Nephron (organoid): ENCODE measurements at regions not wholly inside any gene's neighbourhood (a gene's known extent, or its start where the extent isn't known, plus 50 kb on each side); places are given as distances from the start of the nearest gene placed in this dataset.

Source experiments
- H3K27ac Mint-ChIP-seq, 3 experiments: 2 replicates each; pipeline ENCODE4 v1.8.0; 2020; ENCODE audit warnings: mixed read lengths in 3 of 3, mild to moderate bottlenecking in 2 of 3, moderate library complexity in 1 of 3
- H3K27me3 Mint-ChIP-seq: 2 replicates; pipeline ENCODE4 v1.8.0; 2021; ENCODE audit warnings: low read depth, mild to moderate bottlenecking, moderate library complexity, mixed read lengths
- H3K36me3 Mint-ChIP-seq: 2 replicates; pipeline ENCODE4 v1.8.0; 2020; ENCODE audit warnings: low read depth, mixed read lengths
- H3K4me1 Mint-ChIP-seq: 2 replicates; pipeline ENCODE4 v1.8.0; 2020; ENCODE audit warnings: mixed read lengths
- H3K4me3 Mint-ChIP-seq, 3 experiments: 2 replicates each; pipeline ENCODE4 v1.8.0; 2020; ENCODE audit warnings: mild to moderate bottlenecking in 3 of 3, mixed read lengths in 3 of 3, moderate library complexity in 2 of 3
- H3K9me3 Mint-ChIP-seq: 2 replicates; pipeline ENCODE4 v1.8.0; 2020; ENCODE audit warnings: mixed read lengths
- TF ChIP-seq, protein P1 (sequence below), 3 experiments: fragments of 200-600 bp; sonication (generic); IDR thresholded peaks; one replicate each; pipeline ENCODE4 v1.5.0; 2021; ENCODE audit warnings: antibody characterized with exemption in 3 of 3; ENCODE audit not compliant: unreplicated experiment in 3 of 3

DNA sequence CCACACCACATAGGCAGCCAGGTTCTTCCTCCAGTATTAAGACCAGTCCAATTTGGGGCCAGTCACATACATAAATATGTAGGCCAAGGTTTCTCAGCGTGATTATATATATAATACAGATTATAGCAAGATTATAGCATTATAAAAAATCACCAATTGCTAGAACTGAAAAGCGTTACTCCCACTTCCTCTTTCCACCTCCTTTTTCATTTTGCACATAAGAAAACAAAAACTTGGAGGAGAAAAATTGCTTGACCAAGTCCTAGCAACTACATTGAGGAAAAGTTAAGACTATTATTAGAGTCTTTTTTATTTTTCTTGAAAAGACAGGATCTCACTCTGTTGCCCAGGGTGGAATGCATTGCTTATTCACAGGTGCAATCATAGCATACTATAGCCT lies 262.7 kb upstream of the KCNN2 start:
- no peak overlapping the region for H3K4me3 Mint-ChIP-seq
- no peaks in the 10 kb centered on the region for H3K27me3 Mint-ChIP-seq
- TF ChIP-seq, protein P1, sequence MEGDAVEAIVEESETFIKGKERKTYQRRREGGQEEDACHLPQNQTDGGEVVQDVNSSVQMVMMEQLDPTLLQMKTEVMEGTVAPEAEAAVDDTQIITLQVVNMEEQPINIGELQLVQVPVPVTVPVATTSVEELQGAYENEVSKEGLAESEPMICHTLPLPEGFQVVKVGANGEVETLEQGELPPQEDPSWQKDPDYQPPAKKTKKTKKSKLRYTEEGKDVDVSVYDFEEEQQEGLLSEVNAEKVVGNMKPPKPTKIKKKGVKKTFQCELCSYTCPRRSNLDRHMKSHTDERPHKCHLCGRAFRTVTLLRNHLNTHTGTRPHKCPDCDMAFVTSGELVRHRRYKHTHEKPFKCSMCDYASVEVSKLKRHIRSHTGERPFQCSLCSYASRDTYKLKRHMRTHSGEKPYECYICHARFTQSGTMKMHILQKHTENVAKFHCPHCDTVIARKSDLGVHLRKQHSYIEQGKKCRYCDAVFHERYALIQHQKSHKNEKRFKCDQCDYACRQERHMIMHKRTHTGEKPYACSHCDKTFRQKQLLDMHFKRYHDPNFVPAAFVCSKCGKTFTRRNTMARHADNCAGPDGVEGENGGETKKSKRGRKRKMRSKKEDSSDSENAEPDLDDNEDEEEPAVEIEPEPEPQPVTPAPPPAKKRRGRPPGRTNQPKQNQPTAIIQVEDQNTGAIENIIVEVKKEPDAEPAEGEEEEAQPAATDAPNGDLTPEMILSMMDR (IDR thresholded peaks at IDR 0.05; ENCODE audit: unreplicated experiment in 3 of 3) = no peak
- H3K4me1 Mint-ChIP-seq = no peaks in the 10 kb centered on the region
- H3K9me3 Mint-ChIP-seq = no peaks in the 10 kb centered on the region
- no peaks in the 10 kb centered on the region for H3K36me3 Mint-ChIP-seq
- no peak overlapping the region for H3K27ac Mint-ChIP-seq

DNA sequence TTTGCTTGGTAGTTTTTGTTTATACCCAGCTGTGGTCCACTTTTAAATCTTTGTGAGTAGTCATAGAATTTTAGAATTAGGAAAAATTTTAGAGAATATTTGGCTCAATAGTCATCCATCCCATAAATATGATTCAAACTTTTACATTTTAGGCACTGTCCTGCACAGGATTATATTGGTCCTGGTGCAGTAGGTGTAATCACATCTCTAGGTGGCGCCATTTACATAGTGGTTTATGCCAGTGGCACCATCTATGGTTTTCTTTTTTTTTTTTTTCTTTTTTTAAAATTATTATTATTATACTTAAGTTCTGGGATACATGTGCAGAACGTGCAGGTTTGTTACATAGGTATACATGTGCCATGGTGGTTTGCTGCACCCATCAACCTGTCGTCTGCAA lies 260.7 kb upstream of the KCNN2 start:
- Mint-ChIP-seq H3K4me3 (no peak overlapping the region), H3K27ac (no peak overlapping the region), H3K9me3 (no peaks in the 10 kb centered on the region)

DNA sequence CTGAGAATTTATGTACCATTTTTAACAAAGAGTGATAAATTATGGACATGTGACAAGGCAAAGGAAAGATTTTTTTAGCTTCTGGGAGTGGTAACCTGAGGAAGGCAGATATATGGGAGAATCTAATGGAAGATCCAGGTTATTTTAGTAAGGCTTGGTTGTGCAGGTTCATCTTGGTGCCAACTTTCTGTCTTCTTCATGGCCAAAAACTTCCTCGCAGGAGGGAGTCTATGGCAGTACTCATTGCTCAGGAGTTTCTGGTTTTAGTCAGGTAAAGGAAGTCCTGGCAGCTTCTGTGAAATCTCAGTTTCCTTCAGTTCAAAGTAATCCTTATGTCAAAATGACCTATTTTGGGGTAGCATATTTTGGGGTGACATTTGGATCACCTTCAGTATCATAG lies 248.3 kb upstream of the KCNN2 start:
- H3K27ac Mint-ChIP-seq = no peak overlapping the region

More for the DNA sequence above, 260.7 kb upstream of the KCNN2 start:
- peaks cover 5% of the 10 kb centered on the region for H3K27me3 Mint-ChIP-seq
- no peaks in the 10 kb centered on the region for H3K4me1 Mint-ChIP-seq
- TF ChIP-seq, protein P1 (IDR thresholded peaks at IDR 0.05; ENCODE audit: unreplicated experiment in 3 of 3) = peak; percentile 23 to 49 (median 31)
- no peaks in the 10 kb centered on the region for H3K36me3 Mint-ChIP-seq

DNA sequence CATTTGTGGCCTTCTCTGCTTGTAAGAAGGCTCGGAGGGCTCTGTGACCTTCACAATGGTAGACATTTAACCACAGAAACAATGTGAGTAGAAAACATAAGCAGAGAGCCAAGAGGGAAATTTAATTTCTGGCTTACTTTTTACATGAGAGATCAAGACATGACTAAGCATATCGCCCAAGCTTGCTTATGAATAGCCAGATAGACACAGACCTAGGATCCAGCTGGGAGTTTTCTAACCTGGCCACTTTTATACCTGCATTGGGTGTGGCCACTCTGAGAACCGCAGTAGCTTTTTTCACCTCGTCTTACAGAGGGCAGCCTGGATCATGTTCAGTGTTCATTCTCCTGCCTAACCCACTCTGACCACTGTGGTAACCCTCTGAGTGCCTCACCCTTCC lies 244.9 kb upstream of the KCNN2 start:
- Mint-ChIP-seq H3K36me3 (no peaks in the 10 kb centered on the region), H3K4me1 (peaks cover 18% of the 10 kb centered on the region), H3K4me3 (no peak overlapping the region), H3K9me3 (no peaks in the 10 kb centered on the region), H3K27me3 (no peaks in the 10 kb centered on the region), H3K27ac (no peak overlapping the region)
- TF ChIP-seq, protein P1 (IDR thresholded peaks at IDR 0.05; ENCODE audit: unreplicated experiment in 3 of 3) = no peak

More for the DNA sequence above, 248.3 kb upstream of the KCNN2 start:
- Mint-ChIP-seq H3K36me3 (no peaks in the 10 kb centered on the region), H3K9me3 (no peaks in the 10 kb centered on the region), H3K27me3 (peaks cover 5% of the 10 kb centered on the region), H3K4me3 (no peak overlapping the region), H3K4me1 (peaks cover 18% of the 10 kb centered on the region)
- TF ChIP-seq, protein P1 (IDR thresholded peaks at IDR 0.05; ENCODE audit: unreplicated experiment in 3 of 3) = no peak

DNA sequence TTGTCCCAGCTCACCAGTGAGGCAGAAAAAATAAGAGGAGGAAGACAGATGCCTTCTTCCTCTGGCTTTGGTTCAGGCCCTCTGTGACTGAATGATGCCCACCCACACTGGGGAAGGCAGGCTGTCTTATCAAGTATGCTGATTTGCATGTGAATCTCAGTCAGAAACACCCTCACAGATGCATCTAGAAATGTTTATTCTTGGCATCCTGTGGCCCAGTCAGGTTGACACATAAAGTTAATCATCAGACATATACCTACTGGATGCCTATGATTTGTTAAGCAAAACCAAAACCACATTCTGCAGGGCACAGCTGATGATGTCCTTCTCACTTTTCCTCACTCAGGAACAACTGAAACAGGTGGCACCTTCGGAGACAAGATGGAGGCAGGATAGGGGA lies 243.4 kb upstream of the KCNN2 start:
- H3K9me3 Mint-ChIP-seq = no peaks in the 10 kb centered on the region
- peaks cover 12% of the 10 kb centered on the region for H3K4me1 Mint-ChIP-seq
- no peaks in the 10 kb centered on the region for H3K36me3 Mint-ChIP-seq
- H3K27ac Mint-ChIP-seq = no peak overlapping the region
- H3K27me3 Mint-ChIP-seq = no peaks in the 10 kb centered on the region
- TF ChIP-seq, protein P1 (IDR thresholded peaks at IDR 0.05; ENCODE audit: unreplicated experiment in 3 of 3) = no peak
- no peak overlapping the region for H3K4me3 Mint-ChIP-seq

DNA sequence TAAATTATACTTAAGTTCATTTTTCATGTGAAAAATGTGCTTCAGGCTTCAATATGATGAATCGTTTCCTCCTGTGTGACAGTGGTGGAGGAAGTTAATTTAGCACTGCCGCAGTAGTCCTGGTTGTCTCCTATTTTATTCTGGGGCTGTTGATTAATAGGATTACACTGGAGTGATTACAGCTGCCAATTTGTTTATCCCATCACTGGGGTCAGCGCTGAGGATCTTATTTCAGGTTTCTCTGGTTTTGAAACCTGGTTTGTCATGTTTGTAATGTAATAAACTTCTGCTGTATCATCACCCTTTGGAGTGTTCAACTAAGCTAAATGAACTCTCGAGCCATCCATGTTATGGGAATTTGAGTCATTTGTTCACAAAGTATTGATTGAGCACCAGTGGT lies 241.7 kb upstream of the KCNN2 start:
- TF ChIP-seq, protein P1 (IDR thresholded peaks at IDR 0.05; ENCODE audit: unreplicated experiment in 3 of 3) = no peak
- Mint-ChIP-seq H3K36me3 (no peaks in the 10 kb centered on the region), H3K9me3 (no peaks in the 10 kb centered on the region), H3K4me3 (no peak overlapping the region), H3K27ac (no peak overlapping the region), H3K27me3 (no peaks in the 10 kb centered on the region), H3K4me1 (peaks cover 12% of the 10 kb centered on the region)
